ENCODE measurements at regions not wholly inside any gene's neighbourhood (a gene's known extent, or its start where the extent isn't known, plus 50 kb on each side); places are given as distances from the start of the nearest gene placed in this dataset.

DNA sequence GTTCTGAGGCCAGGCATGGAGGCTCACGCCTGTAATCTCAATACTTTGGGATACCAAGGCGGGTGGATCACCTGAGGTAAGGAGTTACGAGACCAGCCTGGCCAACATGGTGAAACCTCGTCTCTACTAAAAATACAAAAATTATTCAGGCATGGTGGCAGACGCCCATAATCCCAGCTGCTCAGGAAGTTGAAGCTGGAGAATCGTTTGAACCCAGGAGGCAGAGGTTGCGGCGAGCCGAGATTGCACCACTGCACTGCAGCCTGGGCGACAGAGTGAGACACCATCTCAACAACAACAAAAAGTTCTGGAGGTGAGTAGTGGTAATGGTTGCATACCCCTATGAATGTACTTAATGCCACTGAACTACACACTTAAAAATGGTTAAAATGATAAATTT is 60.3 kb upstream of the SP4 start:
- no peak overlapping the region for H3K4me3 ChIP-seq
- no peaks in the 10 kb centered on the region for H3K27me3 ChIP-seq
- WGBS, 2 donors = 88 to 95% methylated on average over 10 of the region's 10 CpGs
- no peaks in the 10 kb centered on the region for H3K36me3 ChIP-seq
- no peaks in the 10 kb centered on the region for H3K4me1 ChIP-seq
- no peak overlapping the region for H3K27ac ChIP-seq
- H3K9me3 ChIP-seq = no peaks in the 10 kb centered on the region
- intact Hi-C loops (cut with DNase I) = no loop called here
- TF ChIP-seq POLR2AphosphoS5 (IDR thresholded peaks at IDR 0.05) (no peak), POLR2A (IDR thresholded peaks at IDR 0.05) (no peak), EP300 (IDR thresholded peaks at IDR 0.05) (no peak)
- TF ChIP-seq, protein P1, sequence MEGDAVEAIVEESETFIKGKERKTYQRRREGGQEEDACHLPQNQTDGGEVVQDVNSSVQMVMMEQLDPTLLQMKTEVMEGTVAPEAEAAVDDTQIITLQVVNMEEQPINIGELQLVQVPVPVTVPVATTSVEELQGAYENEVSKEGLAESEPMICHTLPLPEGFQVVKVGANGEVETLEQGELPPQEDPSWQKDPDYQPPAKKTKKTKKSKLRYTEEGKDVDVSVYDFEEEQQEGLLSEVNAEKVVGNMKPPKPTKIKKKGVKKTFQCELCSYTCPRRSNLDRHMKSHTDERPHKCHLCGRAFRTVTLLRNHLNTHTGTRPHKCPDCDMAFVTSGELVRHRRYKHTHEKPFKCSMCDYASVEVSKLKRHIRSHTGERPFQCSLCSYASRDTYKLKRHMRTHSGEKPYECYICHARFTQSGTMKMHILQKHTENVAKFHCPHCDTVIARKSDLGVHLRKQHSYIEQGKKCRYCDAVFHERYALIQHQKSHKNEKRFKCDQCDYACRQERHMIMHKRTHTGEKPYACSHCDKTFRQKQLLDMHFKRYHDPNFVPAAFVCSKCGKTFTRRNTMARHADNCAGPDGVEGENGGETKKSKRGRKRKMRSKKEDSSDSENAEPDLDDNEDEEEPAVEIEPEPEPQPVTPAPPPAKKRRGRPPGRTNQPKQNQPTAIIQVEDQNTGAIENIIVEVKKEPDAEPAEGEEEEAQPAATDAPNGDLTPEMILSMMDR (IDR thresholded peaks at IDR 0.05) = no peak
- DNase-seq = no peak

DNA sequence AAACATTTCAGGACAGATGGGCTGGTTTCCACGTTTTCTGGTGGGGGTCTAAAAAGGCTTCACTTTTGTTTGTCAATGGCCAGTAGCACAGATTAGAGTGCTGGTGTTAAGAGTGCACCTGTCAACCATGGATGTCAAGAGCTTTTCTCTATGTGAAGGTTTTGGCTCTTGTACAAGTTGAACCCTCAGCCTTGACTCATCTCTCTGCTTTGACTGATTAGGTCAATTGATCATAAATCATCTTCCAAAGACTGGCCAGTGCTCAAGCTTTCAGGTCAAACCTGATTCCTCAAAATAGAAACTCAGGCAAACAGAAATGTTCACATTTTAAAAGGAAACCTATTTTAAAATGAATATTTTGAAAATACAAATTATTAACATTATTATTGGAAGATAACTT is 59.6 kb upstream of the SP4 start:
- no peak for DNase-seq
- H3K36me3 ChIP-seq = no peaks in the 10 kb centered on the region
- H3K27me3 ChIP-seq = no peaks in the 10 kb centered on the region
- no peak overlapping the region for H3K27ac ChIP-seq
- 64 to 75% methylated on average over 1 of the region's 1 CpG for WGBS, 2 donors
- no peak overlapping the region for H3K4me3 ChIP-seq
- no peaks in the 10 kb centered on the region for H3K4me1 ChIP-seq
- no peak for TF ChIP-seq POLR2AphosphoS5 (IDR thresholded peaks at IDR 0.05)
- no peak for TF ChIP-seq POLR2A (IDR thresholded peaks at IDR 0.05)
- H3K9me3 ChIP-seq = no peaks in the 10 kb centered on the region
- intact Hi-C loops (cut with DNase I) = no loop called here

DNA sequence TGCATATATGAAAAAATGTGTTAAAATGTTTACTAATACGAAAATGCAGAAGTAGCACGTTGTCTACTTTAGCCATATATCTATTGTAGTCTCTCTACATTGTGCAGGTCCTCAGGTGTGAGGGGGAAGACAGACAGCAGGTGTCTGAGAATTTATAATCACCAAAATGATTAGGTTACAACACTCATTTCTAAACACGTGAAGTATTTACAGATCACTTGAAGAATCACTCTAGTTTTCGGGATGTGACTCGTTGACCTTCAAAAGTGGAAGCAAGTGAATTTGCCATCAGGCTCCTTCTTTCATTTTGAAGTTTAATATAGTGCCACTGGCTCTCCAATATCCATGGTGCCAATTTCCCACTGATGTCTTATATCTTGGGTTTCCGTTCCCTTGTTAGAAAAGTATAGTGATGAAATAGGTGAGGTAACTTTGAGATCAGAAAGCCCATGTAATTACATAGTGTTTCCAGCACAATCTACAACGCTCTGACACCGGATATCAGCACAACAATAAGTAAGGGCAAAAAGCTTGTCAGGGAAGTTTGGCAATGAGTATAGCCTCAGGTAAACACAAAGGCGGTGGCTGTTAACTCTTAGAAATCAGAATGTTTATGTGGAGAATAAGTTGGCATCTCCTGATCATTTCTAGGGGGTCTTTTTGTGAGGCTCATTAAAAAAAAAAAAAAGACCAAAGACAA is 57.5 kb upstream of the SP4 start:
- intact Hi-C loops (cut with DNase I) = no loop called here

DNA sequence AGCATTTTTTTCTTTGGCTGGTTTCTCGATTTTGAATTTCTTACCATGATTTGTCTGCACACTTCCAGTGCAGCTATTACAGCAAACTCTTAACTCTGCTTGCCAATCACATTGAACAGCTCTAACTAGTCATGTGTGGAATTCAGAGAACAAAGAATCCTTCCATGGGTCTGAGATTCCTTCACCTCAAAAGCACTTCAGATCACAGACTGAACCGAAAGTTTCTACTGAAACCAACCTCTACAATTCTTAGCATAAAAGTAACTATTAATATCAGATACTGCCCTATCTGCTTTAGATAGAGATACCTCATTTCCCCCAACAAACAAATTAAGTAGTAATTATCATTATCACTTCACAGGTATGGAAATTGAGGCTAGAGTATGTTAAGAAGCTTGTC is 56.5 kb upstream of the SP4 start:
- no peak overlapping the region for H3K4me3 ChIP-seq
- intact Hi-C loops (cut with DNase I) = no loop called here
- no peak for DNase-seq
- no peak overlapping the region for H3K27ac ChIP-seq
- 80 to 86% methylated on average over 2 of the region's 2 CpGs for WGBS, 2 donors
- H3K36me3 ChIP-seq = no peaks in the 10 kb centered on the region
- TF ChIP-seq EP300 (IDR thresholded peaks at IDR 0.05) (no peak), POLR2A (IDR thresholded peaks at IDR 0.05) (no peak), POLR2AphosphoS5 (IDR thresholded peaks at IDR 0.05) (no peak)
- TF ChIP-seq, protein P1 (IDR thresholded peaks at IDR 0.05) = no peak
- no peaks in the 10 kb centered on the region for H3K27me3 ChIP-seq
- no peaks in the 10 kb centered on the region for H3K4me1 ChIP-seq
- H3K9me3 ChIP-seq = no peaks in the 10 kb centered on the region

More for the DNA sequence above, 57.5 kb upstream of the SP4 start:
- WGBS, 2 donors = 68 to 81% methylated on average over 9 of the region's 9 CpGs
- no peak for DNase-seq
- Histone ChIP-seq H3K9me3 (no peaks in the 10 kb centered on the region), H3K4me3 (no peak overlapping the region), H3K27ac (no peak overlapping the region), H3K4me1 (no peaks in the 10 kb centered on the region), H3K27me3 (no peaks in the 10 kb centered on the region), H3K36me3 (no peaks in the 10 kb centered on the region)
- TF ChIP-seq POLR2A (IDR thresholded peaks at IDR 0.05) (no peak), EP300 (IDR thresholded peaks at IDR 0.05) (no peak), POLR2AphosphoS5 (IDR thresholded peaks at IDR 0.05) (no peak)
- TF ChIP-seq, protein P1 (IDR thresholded peaks at IDR 0.05) = no peak

DNA sequence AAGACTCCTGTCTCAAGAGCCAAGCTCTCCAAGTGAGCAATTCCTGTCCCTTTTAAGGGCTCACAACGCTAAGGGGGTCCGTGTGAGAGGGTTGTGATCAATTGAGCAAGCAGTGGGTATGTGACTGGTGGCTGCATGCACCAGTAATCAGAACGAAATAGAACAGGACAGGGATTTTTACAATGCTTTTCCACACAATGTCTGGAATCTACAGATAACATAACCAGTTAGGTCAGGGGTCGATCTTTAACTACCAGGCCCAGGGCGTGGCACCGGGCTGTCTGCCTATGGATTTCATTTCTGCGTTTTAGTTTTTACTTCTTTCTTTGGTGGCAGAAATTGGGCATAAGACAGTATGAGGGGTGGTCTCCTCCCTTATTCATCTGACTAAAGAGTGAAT is 54.9 kb upstream of the SP4 start:
- Histone ChIP-seq H3K4me3 (no peak overlapping the region), H3K4me1 (no peaks in the 10 kb centered on the region), H3K36me3 (no peaks in the 10 kb centered on the region), H3K9me3 (no peaks in the 10 kb centered on the region), H3K27ac (no peak overlapping the region), H3K27me3 (no peaks in the 10 kb centered on the region)
- intact Hi-C loops (cut with DNase I) = no loop called here
- WGBS, 2 donors = 79 to 91% methylated on average over 7 of the region's 7 CpGs
- TF ChIP-seq POLR2AphosphoS5 (IDR thresholded peaks at IDR 0.05) (no peak), EP300 (IDR thresholded peaks at IDR 0.05) (no peak)
- no peak for DNase-seq

DNA sequence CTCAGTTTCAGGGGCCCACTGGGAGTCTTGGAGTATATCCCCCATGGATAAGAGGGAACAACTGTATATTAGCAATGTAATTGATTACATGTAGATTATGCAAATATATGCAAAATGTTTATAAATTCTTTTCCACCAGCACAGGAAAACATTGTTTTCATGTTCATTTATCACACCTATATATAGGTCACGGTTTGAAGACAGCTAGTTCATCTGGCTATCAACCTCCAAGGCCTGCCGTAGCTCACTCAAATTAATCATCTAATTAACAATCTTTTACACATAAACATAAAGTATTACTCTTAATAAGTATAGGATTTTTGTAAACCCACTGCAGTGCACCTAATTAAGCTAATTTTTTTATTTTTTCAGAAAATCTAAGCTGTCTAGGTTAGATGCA is 53.7 kb upstream of the SP4 start:
- 96 to 98% methylated on average over 2 of the region's 2 CpGs for WGBS, 2 donors
- DNase-seq = no peak

More for the DNA sequence above, 53.7 kb upstream of the SP4 start:
- Histone ChIP-seq H3K36me3 (no peaks in the 10 kb centered on the region), H3K27ac (no peak overlapping the region), H3K4me3 (no peak overlapping the region), H3K4me1 (no peaks in the 10 kb centered on the region), H3K27me3 (no peaks in the 10 kb centered on the region), H3K9me3 (no peaks in the 10 kb centered on the region)
- TF ChIP-seq, protein P1 (IDR thresholded peaks at IDR 0.05) = no peak
- no peak for TF ChIP-seq EP300 (IDR thresholded peaks at IDR 0.05)
- TF ChIP-seq POLR2AphosphoS5 (IDR thresholded peaks at IDR 0.05) = no peak
- TF ChIP-seq POLR2A (IDR thresholded peaks at IDR 0.05) = no peak
- intact Hi-C loops (cut with DNase I) = no loop called here

Measured in sigmoid colon (tissue), 6 donors.